Neural cell (in vitro differentiated cells): ENCODE measurements at regions not wholly inside any gene's neighbourhood (a gene's known extent, or its start where the extent isn't known, plus 50 kb on each side); places are given as distances from the start of the nearest gene placed in this dataset.

Source experiments
- H2AFZ ChIP-seq: fragments of 200-600, 300-800 bp; sonication (generic), shearing (Covaris generic); 2 replicates; pipeline ENCODE4 v1.6.0; 2014; ENCODE audit warnings: low read depth, mild to moderate bottlenecking, antibody characterized with exemption, low read length, moderate library complexity
- H3F3A ChIP-seq: fragments of 200-600 bp; shearing (Covaris generic); 2 replicates; pipeline ENCODE4 v1.6.1; 2016; ENCODE audit warnings: mild to moderate bottlenecking, moderate library complexity, mixed read lengths, antibody characterized with exemption, low read length; ENCODE audit not compliant: insufficient read depth, poor library complexity, severe bottlenecking
- H3K27ac ChIP-seq: fragments of 200-600, 300-800 bp; sonication (generic), shearing (Covaris generic); 2 replicates; pipeline ENCODE4 v1.5.1; 2014; ENCODE audit warnings: mild to moderate bottlenecking, low read length, moderate library complexity
- H3K27me3 ChIP-seq: fragments of 300-800, 200-600 bp; sonication (generic), shearing (Covaris generic); 2 replicates; pipeline ENCODE4 v1.6.0; 2014; ENCODE audit warnings: mild to moderate bottlenecking, low read depth, low read length, moderate library complexity; ENCODE audit not compliant: insufficient read depth
- H3K36me3 ChIP-seq: fragments of 300-800, 200-600 bp; sonication (generic), shearing (Covaris generic); 2 replicates; pipeline ENCODE4 v1.5.1; 2014; ENCODE audit warnings: mild to moderate bottlenecking, antibody characterized with exemption, low read length, moderate library complexity; ENCODE audit not compliant: insufficient read depth
- H3K4me2 ChIP-seq: fragments of 300-800, 200-600 bp; sonication (generic), shearing (Covaris generic); 2 replicates; pipeline ENCODE4 v1.6.0; 2014; ENCODE audit warnings: mild to moderate bottlenecking, low read length
- H3K4me3 ChIP-seq: fragments of 300-800, 200-600 bp; sonication (generic), shearing (Covaris generic); 2 replicates; pipeline ENCODE4 v1.5.1; 2014; ENCODE audit warnings: mild to moderate bottlenecking, low read length, moderate library complexity
- H3K79me2 ChIP-seq: fragments of 200-600 bp; shearing (Covaris generic); replicated peaks from 2 replicates; pipeline ENCODE4 v1.6.0; 2014; ENCODE audit warnings: mild to moderate bottlenecking, low read length, moderate library complexity; ENCODE audit not compliant: insufficient read depth
- H3K9ac ChIP-seq: fragments of 300-800, 200-600 bp; sonication (generic), shearing (Covaris generic); 2 replicates; pipeline ENCODE4 v1.6.1; 2016; ENCODE audit warnings: mild to moderate bottlenecking, low read length, mixed read lengths
- H3K9me2 ChIP-seq: fragments of 200-600 bp; shearing (Covaris generic); 2 replicates; pipeline ENCODE4 v1.6.1; 2016; ENCODE audit warnings: mild to moderate bottlenecking, low read length, mixed read lengths; ENCODE audit not compliant: insufficient read depth
- H3K9me3 ChIP-seq: fragments of 200-600, 300-800 bp; sonication (generic), shearing (Covaris generic); 2 replicates; pipeline ENCODE4 v1.6.1; 2016; ENCODE audit warnings: mild to moderate bottlenecking, mixed run types, low read length, moderate library complexity, mixed read lengths
- H4K20me1 ChIP-seq: fragments of 200-600 bp; shearing (Covaris generic); 2 replicates; pipeline ENCODE4 v1.6.1; 2016; ENCODE audit warnings: mild to moderate bottlenecking, mixed run types; ENCODE audit not compliant: insufficient read depth
- EP300 ChIP-seq: fragments of 450-650 bp; conservative IDR thresholded peaks from 2 replicates; pipeline ENCODE4 v1.6.1; 2014; ENCODE audit warnings: antibody characterized with exemption, mild to moderate bottlenecking, moderate library complexity; ENCODE audit not compliant: poor library complexity, severe bottlenecking
- EZH2 ChIP-seq: fragments of 200-600, 300-800 bp; shearing (Covaris generic), sonication (generic); IDR thresholded peaks from 2 replicates; pipeline ENCODE4 v1.6.1; 2014; ENCODE audit warnings: antibody characterized with exemption, low read length, borderline replicate concordance, mild to moderate bottlenecking; ENCODE audit not compliant: insufficient read depth, poor library complexity, severe bottlenecking
- MXI1 ChIP-seq: fragments of 450-650 bp; conservative IDR thresholded peaks from 2 replicates; pipeline ENCODE4 v1.6.1; 2014; ENCODE audit warnings: antibody characterized with exemption, mild to moderate bottlenecking; ENCODE audit not compliant: poor library complexity, severe bottlenecking
- POLR2AphosphoS5 ChIP-seq: IDR thresholded peaks from 2 replicates; pipeline ENCODE4 v1.6.1; 2012
- RAD21 ChIP-seq: fragments of 450-650 bp; conservative IDR thresholded peaks from 2 replicates; pipeline ENCODE4 v1.6.1; 2014; ENCODE audit warnings: antibody characterized with exemption, mild to moderate bottlenecking, moderate library complexity
- SMC3 ChIP-seq: fragments of 450-650 bp; conservative IDR thresholded peaks from 2 replicates; pipeline ENCODE4 v1.6.1; 2014; ENCODE audit warnings: antibody characterized with exemption, mild to moderate bottlenecking, moderate library complexity; ENCODE audit not compliant: poor library complexity
- TAF1 ChIP-seq: IDR thresholded peaks from 2 replicates; pipeline ENCODE4 v1.6.1; 2012; ENCODE audit warnings: low read depth
- TF ChIP-seq, protein P1 (sequence below): IDR thresholded peaks from 2 replicates; pipeline ENCODE4 v1.6.1; 2012; ENCODE audit warnings: borderline replicate concordance
- TF ChIP-seq, protein P2 (sequence below): fragments of 450-650 bp; IDR thresholded peaks from 2 replicates; pipeline ENCODE4 v1.5.1; 2014; ENCODE audit warnings: antibody characterized with exemption, mild to moderate bottlenecking, moderate library complexity; ENCODE audit not compliant: poor library complexity, severe bottlenecking

DNA sequence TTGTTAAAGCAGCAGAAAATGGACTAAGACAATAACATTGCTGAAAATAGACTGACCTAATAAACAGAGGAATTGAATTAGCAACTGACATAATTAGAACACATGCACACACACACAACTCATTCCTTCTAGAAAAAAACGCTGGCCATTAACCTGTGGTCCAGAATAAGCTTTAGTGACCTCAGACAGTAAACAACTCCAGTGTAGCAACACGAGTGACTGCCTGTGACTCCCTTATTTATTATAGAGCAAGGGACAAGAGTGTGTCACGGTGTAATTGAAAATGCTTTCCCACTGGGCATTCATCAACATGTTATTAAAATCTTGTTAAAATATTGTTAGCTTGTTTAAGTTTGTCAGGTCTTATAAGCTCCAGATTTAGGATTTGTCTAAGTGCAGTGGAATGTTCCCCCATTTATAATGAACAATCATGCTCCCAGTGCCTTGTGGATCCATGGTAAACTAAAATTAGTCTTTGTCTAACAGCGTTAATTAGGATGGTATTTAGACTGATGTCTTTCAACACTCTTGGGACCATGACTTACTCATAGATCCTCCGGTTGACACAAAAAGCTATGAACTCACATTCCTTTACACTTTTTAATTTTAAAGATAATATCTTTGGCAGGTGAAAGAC is 111.7 kb upstream of the IRS2 start:
- Histone ChIP-seq H3K4me2 (no peak overlapping the region), H4K20me1 (no peaks in the 10 kb centered on the region), H3K9me3 (no peaks in the 10 kb centered on the region), H3K9ac (no peak overlapping the region), H3K27me3 (no peaks in the 10 kb centered on the region), H3K79me2 (no peaks in the 10 kb centered on the region), H3K27ac (no peak overlapping the region), H2AFZ (no peak overlapping the region), H3K9me2 (no peaks in the 10 kb centered on the region), H3K36me3 (no peaks in the 10 kb centered on the region), H3K4me3 (no peak overlapping the region), H3F3A (no peaks in the 10 kb centered on the region)
- no peak for TF ChIP-seq SMC3
- no peak for TF ChIP-seq RAD21
- TF ChIP-seq EZH2: no peak
- no peak for TF ChIP-seq POLR2AphosphoS5

DNA sequence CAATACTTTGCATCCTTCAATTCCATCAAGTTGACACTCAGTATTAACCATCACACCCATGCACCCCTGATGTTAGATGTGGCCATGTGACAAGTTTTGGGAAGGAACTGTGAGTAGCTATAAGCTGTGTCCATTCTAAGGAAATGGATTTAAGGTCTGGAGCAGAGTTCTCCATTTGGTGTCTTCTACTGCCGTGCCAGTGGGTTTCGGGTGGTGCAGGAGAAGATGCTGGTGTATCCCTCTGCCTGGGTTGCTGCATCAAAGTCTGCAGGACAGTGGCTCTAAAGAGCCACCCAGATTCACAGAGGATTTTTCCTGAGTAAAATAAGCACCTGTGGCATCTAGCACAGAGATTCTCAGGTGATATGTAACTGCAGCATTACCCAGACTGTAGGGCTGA is 105.7 kb upstream of the IRS2 start:
- no peaks in the 10 kb centered on the region for H3K79me2 ChIP-seq
- no peak overlapping the region for H3K27ac ChIP-seq
- no peaks in the 10 kb centered on the region for H3K27me3 ChIP-seq
- no peak for TF ChIP-seq EP300
- TF ChIP-seq POLR2AphosphoS5: no peak
- TF ChIP-seq EZH2: no peak
- no peak for TF ChIP-seq MXI1
- TF ChIP-seq, protein P1, sequence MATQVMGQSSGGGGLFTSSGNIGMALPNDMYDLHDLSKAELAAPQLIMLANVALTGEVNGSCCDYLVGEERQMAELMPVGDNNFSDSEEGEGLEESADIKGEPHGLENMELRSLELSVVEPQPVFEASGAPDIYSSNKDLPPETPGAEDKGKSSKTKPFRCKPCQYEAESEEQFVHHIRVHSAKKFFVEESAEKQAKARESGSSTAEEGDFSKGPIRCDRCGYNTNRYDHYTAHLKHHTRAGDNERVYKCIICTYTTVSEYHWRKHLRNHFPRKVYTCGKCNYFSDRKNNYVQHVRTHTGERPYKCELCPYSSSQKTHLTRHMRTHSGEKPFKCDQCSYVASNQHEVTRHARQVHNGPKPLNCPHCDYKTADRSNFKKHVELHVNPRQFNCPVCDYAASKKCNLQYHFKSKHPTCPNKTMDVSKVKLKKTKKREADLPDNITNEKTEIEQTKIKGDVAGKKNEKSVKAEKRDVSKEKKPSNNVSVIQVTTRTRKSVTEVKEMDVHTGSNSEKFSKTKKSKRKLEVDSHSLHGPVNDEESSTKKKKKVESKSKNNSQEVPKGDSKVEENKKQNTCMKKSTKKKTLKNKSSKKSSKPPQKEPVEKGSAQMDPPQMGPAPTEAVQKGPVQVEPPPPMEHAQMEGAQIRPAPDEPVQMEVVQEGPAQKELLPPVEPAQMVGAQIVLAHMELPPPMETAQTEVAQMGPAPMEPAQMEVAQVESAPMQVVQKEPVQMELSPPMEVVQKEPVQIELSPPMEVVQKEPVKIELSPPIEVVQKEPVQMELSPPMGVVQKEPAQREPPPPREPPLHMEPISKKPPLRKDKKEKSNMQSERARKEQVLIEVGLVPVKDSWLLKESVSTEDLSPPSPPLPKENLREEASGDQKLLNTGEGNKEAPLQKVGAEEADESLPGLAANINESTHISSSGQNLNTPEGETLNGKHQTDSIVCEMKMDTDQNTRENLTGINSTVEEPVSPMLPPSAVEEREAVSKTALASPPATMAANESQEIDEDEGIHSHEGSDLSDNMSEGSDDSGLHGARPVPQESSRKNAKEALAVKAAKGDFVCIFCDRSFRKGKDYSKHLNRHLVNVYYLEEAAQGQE: no peak
- TF ChIP-seq RAD21: no peak
- TF ChIP-seq, protein P2, sequence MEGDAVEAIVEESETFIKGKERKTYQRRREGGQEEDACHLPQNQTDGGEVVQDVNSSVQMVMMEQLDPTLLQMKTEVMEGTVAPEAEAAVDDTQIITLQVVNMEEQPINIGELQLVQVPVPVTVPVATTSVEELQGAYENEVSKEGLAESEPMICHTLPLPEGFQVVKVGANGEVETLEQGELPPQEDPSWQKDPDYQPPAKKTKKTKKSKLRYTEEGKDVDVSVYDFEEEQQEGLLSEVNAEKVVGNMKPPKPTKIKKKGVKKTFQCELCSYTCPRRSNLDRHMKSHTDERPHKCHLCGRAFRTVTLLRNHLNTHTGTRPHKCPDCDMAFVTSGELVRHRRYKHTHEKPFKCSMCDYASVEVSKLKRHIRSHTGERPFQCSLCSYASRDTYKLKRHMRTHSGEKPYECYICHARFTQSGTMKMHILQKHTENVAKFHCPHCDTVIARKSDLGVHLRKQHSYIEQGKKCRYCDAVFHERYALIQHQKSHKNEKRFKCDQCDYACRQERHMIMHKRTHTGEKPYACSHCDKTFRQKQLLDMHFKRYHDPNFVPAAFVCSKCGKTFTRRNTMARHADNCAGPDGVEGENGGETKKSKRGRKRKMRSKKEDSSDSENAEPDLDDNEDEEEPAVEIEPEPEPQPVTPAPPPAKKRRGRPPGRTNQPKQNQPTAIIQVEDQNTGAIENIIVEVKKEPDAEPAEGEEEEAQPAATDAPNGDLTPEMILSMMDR: no peak
- TF ChIP-seq TAF1: no peak
- TF ChIP-seq SMC3: no peak
- H3K9me3 ChIP-seq: no peaks in the 10 kb centered on the region
- H4K20me1 ChIP-seq: no peaks in the 10 kb centered on the region
- H3F3A ChIP-seq: no peaks in the 10 kb centered on the region
- H3K9me2 ChIP-seq: no peaks in the 10 kb centered on the region
- H3K4me2 ChIP-seq: no peak overlapping the region
- H3K9ac ChIP-seq: no peak overlapping the region
- H2AFZ ChIP-seq: no peak overlapping the region
- no peaks in the 10 kb centered on the region for H3K36me3 ChIP-seq
- no peak overlapping the region for H3K4me3 ChIP-seq
